Kidney (tissue), 13 donors: ENCODE measurements at regions not wholly inside any gene's neighbourhood (a gene's known extent, or its start where the extent isn't known, plus 50 kb on each side); places are given as distances from the start of the nearest gene placed in this dataset.

Experiments
- DNase-seq, 5 donors: peaks; one replicate each; pipeline ENCODE4 v3.0.0-alpha.2; 2013 to 2020
- FAIRE-seq: peaks from 2 replicates; lab custom pipeline; 2012; peaks lifted over from hg19 to GRCh38; lab: Jason Lieb, UNC
- H3K27ac ChIP-seq, 2 donors: one replicate each; pipeline ENCODE4 v1.7.0; 2013; ENCODE audit warnings: low read depth in 2 of 2, low read length in 2 of 2, inconsistent platforms in 1 of 2
- H3K27me3 ChIP-seq: one replicate; pipeline ENCODE4 v1.7.1; 2013; ENCODE audit warnings: low read length, inconsistent platforms; ENCODE audit not compliant: control insufficient read depth, insufficient read depth
- H3K36me3 ChIP-seq, 3 donors: one replicate each; pipeline versions ENCODE4 v1.7.0 to v1.7.1; 2013; ENCODE audit warnings: low read length in 3 of 3, control low read depth in 1 of 3, inconsistent platforms in 1 of 3; ENCODE audit not compliant: insufficient read depth in 3 of 3, control insufficient read depth in 2 of 3
- H3K4me1 ChIP-seq, 3 donors: one replicate each; pipeline versions ENCODE4 v1.7.0 to v1.7.1; 2013; ENCODE audit warnings: low read length in 3 of 3, inconsistent platforms in 1 of 3, low read depth in 1 of 3; ENCODE audit not compliant: control insufficient read depth in 2 of 3, insufficient read depth in 2 of 3
- H3K4me3 ChIP-seq, 3 donors: one replicate each; pipeline versions ENCODE4 v1.7.0 to v1.8.1; 2013; ENCODE audit warnings: low read length in 3 of 3, control low read depth in 1 of 3, inconsistent platforms in 1 of 3
- H3K9ac ChIP-seq, 3 donors: one replicate each; pipeline versions ENCODE4 v1.7.0 to v1.7.1; 2013; ENCODE audit warnings: low read length in 3 of 3, control low read depth in 1 of 3, inconsistent platforms in 1 of 3
- H3K9me3 ChIP-seq, 3 donors: one replicate each; pipeline versions ENCODE4 v1.7.0 to v1.7.1; 2013; ENCODE audit warnings: low read length in 3 of 3, control low read depth in 1 of 3, inconsistent platforms in 1 of 3; ENCODE audit not compliant: control insufficient read depth in 2 of 3, insufficient read depth in 1 of 3
- intact Hi-C: fragments of 100-400 bp; cut with DNase I; formaldehyde crosslinking; loops from one replicate; pipeline ENCODE4 v1.11.1; 2022
- TF ChIP-seq, protein P1 (sequence below): IDR thresholded peaks from 3 replicates; pipeline ENCODE4 v1.5.1; 2012; ENCODE audit warnings: mild to moderate bottlenecking, moderate library complexity, borderline replicate concordance; ENCODE audit not compliant: insufficient read depth; ENCODE audit errors: extremely low read depth
- donor health status: control.
- donor health status: control.
- donor health status: control.
- donor health status: control.
- donor health status: control.
- donor health status: DM: yes; HTN: yes; CAD: no.
- donor health status: Normal renal cell carcinoma (clear cell type).

GRCh38 chr3:194757647-194758061, 72.0 kb downstream of the FAM43A start:
- TF ChIP-seq, protein P1, sequence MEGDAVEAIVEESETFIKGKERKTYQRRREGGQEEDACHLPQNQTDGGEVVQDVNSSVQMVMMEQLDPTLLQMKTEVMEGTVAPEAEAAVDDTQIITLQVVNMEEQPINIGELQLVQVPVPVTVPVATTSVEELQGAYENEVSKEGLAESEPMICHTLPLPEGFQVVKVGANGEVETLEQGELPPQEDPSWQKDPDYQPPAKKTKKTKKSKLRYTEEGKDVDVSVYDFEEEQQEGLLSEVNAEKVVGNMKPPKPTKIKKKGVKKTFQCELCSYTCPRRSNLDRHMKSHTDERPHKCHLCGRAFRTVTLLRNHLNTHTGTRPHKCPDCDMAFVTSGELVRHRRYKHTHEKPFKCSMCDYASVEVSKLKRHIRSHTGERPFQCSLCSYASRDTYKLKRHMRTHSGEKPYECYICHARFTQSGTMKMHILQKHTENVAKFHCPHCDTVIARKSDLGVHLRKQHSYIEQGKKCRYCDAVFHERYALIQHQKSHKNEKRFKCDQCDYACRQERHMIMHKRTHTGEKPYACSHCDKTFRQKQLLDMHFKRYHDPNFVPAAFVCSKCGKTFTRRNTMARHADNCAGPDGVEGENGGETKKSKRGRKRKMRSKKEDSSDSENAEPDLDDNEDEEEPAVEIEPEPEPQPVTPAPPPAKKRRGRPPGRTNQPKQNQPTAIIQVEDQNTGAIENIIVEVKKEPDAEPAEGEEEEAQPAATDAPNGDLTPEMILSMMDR = no peak
- no peaks in the 10 kb centered on the region for H3K36me3 ChIP-seq
- no peak overlapping the region for H3K27ac ChIP-seq
- no peaks in the 10 kb centered on the region for H3K4me1 ChIP-seq
- intact Hi-C loops = no loop called here
- no peaks in the 10 kb centered on the region for H3K27me3 ChIP-seq
- no peak overlapping the region for H3K4me3 ChIP-seq
- no peak overlapping the region for H3K9ac ChIP-seq
- no peaks in the 10 kb centered on the region for H3K9me3 ChIP-seq
- FAIRE-seq (no peak), DNase-seq (peak in 3 of 5 donors; percentile 42 to 87 (median 60))

- Histone ChIP-seq H3K9ac (no peak overlapping the region), H3K27ac (no peak overlapping the region), H3K4me1 (no peaks in the 10 kb centered on the region), H3K9me3 (no peaks in the 10 kb centered on the region), H3K27me3 (no peaks in the 10 kb centered on the region), H3K36me3 (no peaks in the 10 kb centered on the region), H3K4me3 (no peak overlapping the region)
- FAIRE-seq (no peak), DNase-seq (peak in 1 of 5 donors; percentile 27)
- TF ChIP-seq, protein P1 = no peak
- intact Hi-C loops = no loop called here
Observed at GRCh38 chr3:194758716-194759115, 73.0 kb downstream of the FAM43A start.

DNA sequence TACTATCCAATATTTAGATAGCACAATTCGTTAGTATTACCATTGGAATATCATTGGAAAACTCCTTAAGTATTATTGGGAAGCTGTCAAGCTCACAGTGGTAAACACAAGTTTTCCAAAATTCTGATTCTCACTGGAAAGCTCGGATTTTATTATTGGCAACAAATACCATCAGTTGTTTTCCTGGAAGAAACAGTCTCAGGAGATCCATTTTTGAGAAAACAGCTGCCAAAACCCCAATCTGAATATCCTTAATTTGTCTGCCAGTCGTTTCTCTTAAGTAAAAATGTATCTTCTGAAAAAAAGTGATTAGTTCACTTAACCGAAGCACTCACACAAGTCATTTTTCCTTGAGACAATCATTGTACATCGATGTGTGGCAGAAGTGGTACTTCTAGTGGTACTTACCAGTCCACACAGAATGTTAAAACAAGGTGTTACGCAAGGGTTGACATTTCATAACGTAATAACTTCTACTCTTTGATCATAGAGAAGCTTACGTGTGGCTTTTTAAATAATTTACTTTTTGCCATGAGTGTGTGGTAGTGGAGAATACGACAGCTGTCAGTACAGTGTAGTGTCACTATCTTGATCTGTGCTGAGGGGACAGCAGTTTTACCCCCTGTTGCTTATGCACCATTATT, 74.9 kb downstream of the FAM43A start:
- Histone ChIP-seq H3K27ac (no peak overlapping the region), H3K4me1 (no peaks in the 10 kb centered on the region), H3K27me3 (no peaks in the 10 kb centered on the region), H3K36me3 (no peaks in the 10 kb centered on the region), H3K9me3 (no peaks in the 10 kb centered on the region), H3K9ac (no peak overlapping the region), H3K4me3 (no peak overlapping the region)
- TF ChIP-seq, protein P1 = no peak
- intact Hi-C loops = no loop called here
- DNase-seq (no peak), FAIRE-seq (no peak)

DNA sequence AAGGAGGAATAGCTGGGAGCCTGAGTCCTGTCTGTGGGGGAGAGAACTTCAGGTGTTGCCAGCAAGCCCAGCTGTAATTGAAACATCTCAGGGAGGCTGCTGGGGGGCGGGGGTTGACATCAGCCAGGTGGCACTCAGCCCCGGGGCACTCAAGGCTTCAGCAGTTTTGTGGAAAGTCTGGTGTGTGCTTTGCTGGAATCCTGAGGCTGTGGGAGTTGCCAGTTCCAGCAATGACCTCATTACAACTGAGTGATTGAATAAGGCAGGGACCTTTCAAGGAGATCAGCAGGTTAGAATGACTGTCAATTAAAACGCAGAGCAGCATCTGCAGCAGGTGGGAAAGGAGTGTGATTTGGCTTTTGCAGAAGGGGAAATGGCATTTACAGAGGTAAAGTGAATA, 75.7 kb downstream of the FAM43A start:
- peak in 4 of 5 donors; percentile 89 to 94 (median 90) for DNase-seq
- H3K36me3 ChIP-seq = no peaks in the 10 kb centered on the region

More for the DNA sequence above, 75.7 kb downstream of the FAM43A start:
- Histone ChIP-seq H3K4me3 (no peak overlapping the region), H3K27ac (no peak overlapping the region), H3K27me3 (no peaks in the 10 kb centered on the region), H3K4me1 (no peaks in the 10 kb centered on the region), H3K9me3 (no peaks in the 10 kb centered on the region), H3K9ac (no peak overlapping the region)
- TF ChIP-seq, protein P1 = no peak
- intact Hi-C loops = no loop called here
- no peak for FAIRE-seq
